Myocyte (in vitro differentiated cells): ENCODE measurements at regions not wholly inside any gene's neighbourhood (a gene's known extent, or its start where the extent isn't known, plus 50 kb on each side); places are given as distances from the start of the nearest gene placed in this dataset.

Source experiments
- DNase-seq: peaks from one replicate; pipeline ENCODE4 v3.0.0-alpha.2; 2012; ENCODE audit warnings: low read depth

- DNase-seq, result no peak
Observed at GRCh38 chr20:39103732-39104131, 141.6 kb downstream of the DHX35 start.

GRCh38 chr20:39103305-39103704 is 141.2 kb downstream of the DHX35 start:
- DNase-seq, result no peak

DNA sequence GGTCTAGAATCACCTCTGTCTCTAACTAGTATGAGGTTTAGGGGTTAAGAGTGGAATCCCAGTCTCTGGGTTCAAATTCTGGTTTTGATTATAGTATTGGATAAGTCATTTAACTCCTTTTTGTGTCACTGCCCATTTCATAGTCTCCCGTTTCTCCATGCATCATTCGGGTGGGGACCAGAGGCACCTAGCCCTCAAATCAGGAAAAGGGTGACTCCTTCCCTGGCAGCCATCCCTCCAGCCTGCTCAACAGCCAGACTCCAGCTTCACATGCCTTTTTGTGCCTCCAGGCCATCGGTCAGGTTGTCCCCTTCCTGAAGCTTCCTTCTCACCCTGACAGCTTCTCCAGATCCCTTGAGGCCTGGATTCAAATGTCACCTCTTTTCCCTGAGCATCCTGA is 139.8 kb downstream of the DHX35 start:
- no peak for DNase-seq

- DNase-seq, result no peak
Observed at GRCh38 chr20:39100691-39101090, 138.5 kb downstream of the DHX35 start.

DNA sequence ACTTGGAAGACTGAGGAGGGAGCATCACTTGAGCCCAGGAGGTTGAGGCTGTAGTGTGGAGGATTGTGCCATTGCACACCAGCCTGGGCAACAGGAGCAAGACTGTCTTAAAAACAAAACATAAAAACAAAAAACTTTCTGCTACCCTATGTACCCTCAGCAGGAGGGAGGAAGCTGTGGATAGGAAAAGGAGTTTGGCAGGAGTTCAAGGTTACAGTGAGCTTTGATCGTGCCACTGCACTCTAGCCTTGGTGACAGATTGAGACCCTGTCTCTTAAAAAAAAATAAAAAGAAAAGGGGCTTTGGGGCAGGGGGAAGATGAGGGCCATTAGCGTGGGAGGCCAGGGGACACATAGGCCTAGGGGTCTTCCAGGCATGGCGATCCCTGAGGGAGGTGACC is 135.7 kb downstream of the DHX35 start:
- DNase-seq, result no peak

GRCh38 chr20:39095870-39096269 is 133.7 kb downstream of the DHX35 start:
- DNase-seq, result no peak

DNA sequence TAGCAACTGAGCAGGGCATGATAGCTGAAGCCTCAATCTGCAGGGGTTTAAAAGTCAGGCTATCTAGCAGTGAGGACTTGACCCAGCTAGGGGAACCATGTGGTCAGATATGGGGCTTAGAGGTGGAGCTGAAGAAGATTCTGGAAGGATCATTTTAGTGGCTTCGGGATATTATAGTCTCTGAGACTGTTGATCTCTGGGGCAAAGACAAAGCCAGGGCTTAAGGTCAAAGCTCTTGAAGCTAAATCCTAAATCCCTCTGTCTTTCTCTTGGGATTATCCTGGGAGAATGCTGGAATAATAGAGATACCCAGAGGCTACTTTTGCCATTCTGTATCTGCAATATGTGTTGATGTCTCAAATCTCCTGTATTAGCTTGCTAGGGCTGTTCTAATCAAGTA is 132.2 kb downstream of the DHX35 start:
- no peak for DNase-seq

- no peak for DNase-seq
Observed at GRCh38 chr20:39092733-39093410, 130.7 kb downstream of the DHX35 start.

DNA sequence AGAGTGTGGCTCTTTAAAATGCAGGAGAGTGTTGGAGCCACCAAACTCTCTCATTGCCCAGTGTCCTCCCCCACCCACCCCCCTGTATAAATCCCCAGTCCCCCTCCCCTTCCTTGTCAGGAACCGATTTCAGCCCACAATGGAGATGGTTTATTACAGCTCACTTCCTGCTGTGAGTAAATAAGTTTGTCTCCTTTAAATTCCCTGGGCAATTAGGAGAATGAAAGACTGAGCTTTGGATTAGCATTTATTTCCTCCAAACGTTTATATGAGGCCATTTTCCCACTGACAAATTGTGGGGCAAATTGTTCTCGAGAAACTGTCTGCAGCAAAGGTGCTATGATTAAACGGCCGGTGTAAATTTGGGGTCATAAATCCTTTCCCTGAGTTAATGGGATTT is 128.8 kb downstream of the DHX35 start:
- DNase-seq, result no peak

- no peak for DNase-seq
Observed at GRCh38 chr20:39089797-39090196, 127.7 kb downstream of the DHX35 start.
